OCI-M1 (cell line): ENCODE measurements at regions not wholly inside any gene's neighbourhood (a gene's known extent, or its start where the extent isn't known, plus 50 kb on each side); places are given as distances from the start of the nearest gene placed in this dataset.
"Not testable (repeated sequence)": the region's sequence is repeated elsewhere in the genome, so short reads cannot be mapped to it uniquely, and the experiment has no call there.

Experiments
- DNase-seq: peaks from one replicate; lab custom pipeline; 2025; lab: John Stamatoyannopoulos, UW

DNA sequence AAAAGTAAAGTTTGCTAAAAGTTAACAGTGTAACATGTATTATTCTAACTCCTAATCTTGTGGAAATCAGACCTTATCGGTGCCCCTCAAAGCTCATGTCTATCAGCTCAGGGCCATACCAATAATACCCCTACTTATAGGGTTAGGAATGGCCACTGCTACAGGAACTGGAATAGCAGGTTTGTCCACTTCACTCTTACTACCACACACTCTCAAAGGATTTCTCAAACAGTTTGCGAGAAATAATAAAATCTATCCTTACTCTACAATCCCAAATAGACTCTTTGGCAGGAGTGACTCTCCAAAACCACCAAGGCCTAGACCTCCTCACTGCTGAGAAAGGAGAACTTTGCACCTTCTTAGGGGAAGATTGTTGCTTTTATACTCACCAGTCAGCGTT, 1677.7 kb downstream of the OLFM4 start:
- no peak for DNase-seq

DNA sequence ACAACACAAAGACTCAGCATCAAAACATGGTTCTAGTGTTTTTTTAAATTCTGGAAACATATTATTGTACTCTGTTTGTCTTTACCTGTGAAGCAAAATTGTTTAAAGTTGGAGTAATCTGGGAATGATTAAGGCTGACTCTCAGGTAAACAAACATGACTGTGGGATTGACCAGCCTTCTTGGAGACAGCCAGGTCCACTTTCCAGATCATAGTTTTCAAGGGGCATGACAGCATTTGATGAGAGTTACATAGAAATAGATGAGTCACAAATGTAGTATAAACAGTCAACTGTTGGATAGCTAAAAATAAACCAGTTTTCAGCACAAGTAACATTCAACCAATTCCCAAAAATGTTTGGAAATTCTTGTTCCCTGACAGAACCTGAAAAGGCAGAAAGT, 1680.9 kb downstream of the OLFM4 start:
- no peak for DNase-seq

DNA sequence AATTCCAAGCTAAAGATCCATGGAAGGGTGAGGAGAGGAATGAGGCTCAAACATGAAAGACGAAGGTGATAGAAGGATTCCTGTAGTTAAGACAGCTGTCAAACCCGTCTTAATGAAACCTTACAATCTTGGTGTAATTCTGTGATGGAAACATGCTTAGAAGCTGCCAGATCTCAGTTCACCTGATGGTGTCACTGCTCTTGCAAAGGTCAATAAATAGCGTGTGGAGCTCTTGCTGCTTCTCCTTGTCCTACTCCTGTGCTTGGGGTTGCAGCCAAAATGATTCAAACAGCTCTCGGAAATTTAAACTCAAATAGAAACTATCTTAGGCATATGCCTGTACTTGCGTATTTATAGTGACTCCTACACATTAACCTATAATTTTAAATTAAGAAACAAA, 1705.0 kb downstream of the OLFM4 start:
- peak; percentile 88 for DNase-seq

DNA sequence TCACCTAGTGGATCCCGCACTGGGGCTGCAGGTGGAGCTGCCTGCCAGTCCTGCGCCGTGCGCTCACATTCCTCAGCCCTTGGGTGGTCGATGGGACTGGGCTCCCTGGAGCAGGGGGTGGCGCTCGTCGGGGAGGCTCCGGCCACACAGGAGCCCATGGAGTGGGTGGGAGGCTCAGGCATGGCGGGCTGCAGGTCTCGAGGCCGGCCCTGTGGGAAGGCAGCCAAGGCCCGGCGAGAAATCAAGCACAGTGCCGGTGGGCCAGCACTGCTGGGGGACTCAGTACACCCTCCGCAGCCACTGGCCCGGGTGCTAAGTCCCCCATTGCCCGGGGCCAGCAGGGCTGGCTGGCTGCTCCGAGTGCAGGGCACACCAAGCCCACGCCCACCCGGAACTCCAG, 1708.6 kb downstream of the OLFM4 start:
- DNase-seq = not testable (repeated sequence)

DNA sequence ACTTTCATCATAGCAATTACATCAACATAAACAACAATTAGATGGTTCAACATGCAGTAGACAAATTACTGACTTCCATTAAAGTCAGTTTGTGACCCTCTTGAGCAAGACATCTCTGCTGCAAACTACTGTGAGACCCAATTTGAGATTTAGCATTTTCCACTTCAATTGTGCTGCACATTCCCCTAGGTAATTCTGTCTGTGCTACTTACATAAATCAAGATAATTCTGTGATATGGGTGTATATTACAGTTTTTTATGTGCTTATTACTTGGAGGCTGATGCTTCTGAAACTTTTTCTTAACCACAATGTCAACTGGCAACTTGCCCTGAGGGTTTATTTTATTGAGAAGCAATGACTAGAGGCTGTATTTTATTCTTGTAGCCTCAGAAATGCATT, 1714.4 kb downstream of the OLFM4 start:
- DNase-seq = no peak

DNA sequence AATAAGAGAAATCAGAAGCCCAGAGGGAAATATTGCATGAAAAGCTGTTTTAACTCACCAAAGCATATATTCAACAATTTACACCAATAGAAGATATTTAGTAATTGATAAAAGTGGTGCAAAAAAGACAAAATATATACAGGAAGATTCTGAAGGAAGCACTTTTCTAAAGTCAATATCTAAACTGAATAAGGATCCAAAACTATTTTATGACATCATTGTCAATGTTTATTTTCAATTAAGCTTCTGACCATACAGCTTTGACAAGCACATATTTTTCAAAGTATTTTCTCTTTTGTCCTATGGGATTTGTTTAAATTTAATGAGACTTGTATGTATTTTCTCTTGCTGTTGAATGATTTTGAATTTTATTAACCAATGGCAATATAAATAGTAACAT, 1716.1 kb downstream of the OLFM4 start:
- no peak for DNase-seq

DNA sequence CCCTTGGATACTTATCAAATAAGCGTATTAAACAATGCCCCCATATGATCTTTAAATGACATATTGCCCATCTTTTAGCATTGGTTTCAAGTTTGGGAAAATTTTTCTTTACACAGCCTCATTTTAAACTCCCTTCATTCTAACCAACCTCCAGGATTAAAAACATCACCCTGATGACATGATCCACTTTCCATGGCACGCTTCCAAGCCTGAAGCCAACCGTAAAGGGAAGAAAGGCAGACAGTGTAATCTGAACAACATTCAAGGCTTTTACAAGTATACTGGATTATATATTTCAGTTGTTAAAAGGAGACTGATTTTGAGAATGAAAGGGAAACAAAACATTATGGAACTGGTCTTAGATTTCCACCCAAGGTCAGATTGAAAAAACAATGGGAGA, 1721.9 kb downstream of the OLFM4 start:
- no peak for DNase-seq

DNA sequence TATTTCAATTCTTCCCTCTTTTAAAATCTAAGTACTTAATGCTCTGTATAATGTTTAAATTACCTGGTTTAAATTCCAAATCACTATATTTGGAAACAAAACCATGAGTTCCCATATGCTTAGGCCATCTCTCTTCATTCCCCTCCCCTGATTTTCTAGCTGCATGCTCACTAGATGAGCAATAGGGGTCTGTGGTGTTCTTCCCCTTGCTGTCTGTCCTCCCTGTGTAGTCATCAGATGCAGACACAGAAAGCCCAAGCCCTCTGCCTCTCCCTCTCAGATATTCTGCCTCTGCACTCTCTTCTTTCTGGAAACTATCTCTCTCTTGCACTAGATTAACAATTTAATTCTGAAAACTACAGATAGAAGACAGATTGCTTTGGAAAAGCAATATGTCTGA, 1730.2 kb downstream of the OLFM4 start:
- no peak for DNase-seq

DNA sequence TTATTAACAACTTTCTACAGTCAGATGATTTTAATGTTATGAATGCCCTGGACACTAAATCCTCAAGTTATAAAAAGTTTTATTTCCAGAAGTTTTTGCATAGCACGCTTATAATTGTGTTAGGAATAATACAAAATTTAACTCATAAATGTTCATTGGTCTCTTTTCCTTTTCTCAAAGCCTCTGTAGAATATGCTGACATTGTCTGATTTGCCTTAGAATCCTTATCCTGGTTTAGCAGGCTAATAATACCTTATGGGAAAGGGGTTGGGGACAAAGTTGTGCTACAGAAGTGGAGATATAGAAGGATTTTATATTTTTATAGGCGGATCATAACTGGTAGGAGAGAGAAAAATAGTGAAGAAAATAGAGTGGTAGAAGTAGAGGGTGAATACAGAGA, 1739.6 kb downstream of the OLFM4 start:
- DNase-seq = no peak

DNA sequence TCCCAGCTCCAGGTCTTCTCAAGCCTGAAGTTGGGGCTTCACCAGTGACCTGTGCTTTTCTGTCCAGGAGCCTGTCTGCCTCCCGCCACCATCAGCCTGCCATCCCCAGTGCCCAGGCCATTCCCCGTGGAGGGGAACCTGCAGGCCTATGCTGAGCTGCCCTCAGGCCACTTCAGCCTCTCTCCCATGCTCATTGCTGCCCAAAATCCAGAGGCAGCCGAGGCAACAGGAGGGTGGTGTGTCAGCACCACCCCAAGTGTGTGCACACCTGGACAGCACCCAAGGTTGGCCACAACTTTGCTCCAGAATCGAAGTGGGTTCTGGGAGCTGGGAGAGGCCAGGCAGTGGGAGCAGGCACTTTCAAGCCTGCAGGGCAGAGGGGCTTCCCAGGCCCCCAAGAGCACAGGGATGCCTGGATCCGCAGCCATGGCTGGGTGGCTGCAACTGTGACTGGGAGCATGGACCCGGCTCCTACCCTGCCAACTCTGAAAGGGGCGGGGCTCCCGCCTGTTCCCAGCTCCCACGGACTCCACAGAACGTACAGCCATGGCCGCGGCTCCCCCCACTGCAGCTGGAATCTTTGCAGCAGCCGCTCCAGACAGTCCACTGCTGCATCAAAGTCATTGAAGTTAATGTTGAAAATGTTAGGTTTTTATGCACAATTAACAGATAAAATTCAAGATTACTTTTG, 1747.0 kb downstream of the OLFM4 start:
- no peak for DNase-seq

DNA sequence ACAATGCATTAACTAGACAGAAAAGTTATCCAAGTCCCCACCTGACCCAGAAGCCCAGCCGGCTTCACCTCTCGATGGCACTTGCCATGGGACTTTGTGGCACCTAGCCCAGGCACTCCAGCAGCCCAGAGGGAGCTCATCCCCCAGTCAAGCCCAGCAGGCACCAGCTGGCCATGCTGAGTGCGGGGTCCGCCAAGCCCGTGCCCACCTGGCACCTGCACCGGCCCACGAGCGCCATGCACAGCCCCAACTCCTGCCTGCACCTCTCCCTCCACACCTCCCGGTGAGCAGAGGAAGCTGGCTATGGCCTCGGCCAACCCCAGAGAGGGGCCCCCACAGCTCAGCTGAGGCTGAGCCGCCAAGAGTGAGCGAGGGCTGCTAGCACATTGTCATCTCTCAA, 1759.1 kb downstream of the OLFM4 start:
- no peak for DNase-seq

DNA sequence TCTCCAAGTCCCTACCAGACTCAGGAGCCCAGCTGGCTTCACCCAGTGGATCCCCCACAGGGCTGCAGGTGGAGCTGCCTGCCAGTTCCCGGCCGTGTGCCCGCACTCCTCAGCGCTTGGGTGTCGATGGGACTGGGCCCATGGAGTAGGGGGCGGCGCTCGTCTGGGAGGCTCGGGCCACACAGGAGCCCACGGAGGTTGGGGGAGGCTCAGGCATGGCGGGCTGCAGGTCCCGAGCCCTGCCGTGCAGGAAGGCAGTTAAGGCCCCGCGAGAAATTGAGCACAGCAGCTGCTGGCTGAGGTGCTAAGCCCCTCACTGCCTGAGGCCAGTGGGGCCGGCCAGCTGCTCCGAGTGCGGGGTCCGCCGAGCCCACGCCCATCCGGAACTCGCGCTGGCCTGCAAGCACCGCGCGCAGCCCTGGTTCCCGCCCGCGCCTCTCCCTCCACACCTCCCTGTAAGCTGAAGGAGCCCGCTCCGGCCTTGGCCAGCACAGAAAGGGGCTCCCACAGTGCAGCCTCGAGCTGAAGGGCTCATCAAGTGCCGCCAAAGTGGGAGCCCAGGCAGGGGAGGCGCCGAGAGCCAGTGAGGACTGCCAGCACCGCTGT, 1771.1 kb downstream of the OLFM4 start:
- no peak for DNase-seq

DNA sequence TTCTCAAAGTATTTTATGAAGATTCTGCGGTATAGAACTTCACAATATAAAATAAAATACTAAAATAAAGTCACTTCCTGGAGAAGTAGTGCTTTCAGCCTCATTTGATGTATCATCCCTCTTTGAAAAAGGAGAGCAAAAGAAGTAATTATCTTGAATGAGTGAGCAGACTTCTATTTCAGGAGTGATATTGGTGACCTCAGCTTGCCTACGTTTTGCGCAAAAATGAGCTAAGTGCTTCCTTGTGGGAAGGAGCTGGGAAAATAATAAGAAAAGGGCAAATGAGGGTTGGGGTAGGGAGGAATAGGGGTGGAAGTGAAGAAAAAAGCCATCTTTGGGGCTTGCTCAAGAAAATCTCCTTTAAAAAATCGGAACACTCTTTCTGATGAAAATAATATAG, 1773.6 kb downstream of the OLFM4 start:
- no peak for DNase-seq

DNA sequence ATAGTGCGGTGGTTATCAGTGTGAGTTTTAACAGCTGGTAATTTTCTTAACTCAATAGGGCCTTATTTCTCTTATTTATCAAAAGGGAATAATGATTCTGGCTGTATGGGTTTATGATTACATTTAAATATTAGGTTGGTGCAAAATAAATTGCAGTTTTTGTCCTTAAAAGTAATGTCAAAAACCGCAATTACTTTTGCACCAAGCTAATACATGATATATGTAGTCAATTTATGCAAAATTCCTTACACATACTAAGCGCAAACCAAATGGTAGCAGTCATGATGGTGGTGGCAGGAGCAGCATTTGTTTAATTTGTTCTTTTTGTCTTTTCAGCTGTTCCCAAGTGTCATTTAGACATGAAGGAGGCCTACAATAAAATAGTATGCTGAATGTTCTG, 1777.1 kb downstream of the OLFM4 start:
- no peak for DNase-seq

DNA sequence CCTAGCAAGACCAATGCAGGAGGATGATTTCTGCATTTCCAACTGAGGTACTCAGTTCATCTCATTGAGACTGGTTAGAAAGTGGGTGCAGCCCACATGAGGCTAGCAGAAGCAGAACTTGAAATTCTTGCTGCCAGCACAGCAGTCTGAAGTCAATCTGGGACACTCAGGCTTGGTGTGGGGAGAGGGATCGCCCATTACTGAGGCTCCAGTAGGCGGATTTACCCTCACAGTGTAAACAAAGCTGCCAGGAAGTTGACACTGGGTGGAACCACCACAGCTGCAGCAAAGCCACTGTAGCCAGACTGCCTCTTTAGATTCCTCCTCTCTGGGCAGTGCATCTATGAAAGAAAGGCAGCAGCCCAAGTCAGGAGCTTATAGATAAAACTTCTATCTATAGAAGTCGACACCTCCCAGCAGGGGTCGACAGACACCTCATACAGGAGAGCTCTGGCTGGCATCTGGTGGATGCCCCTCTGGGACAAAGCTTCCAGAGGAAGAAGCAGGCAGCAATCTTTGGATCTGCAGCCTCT, 1793.4 kb downstream of the OLFM4 start:
- peak; percentile 27 for DNase-seq

DNA sequence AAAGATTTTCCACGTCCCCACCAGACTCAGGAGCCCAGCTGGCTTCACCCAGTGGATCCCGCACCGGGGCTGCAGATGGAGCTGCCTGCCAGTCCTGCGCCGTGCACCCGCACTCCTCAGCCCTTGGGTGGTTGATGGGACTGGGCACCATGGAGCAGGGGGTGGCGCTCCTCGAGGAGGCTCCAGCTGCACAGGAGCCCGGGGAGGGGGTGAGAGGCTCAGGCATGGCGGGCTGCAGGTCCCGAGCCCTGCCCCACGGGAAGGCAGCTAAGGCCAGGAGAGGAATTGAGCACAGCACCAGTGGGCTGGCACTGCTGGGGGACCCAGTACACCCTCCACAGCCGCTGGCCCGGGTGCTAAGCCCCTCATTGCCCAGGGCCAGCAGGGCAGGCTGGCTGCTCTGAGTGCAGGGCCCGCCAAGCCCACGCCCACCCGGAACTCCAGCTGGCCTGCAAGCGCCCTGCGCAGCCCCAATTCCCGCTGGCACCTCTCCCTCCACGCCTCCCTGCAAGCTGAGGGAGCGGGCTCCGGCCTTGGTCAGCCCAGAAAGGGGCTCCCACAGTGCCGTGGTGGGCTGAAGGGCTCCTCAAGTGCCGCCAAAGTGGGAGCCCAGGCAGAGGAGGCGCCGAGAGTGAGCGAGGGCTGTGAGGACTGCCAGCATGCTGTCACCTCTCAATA, 1800.9 kb downstream of the OLFM4 start:
- DNase-seq = not testable (repeated sequence)

DNA sequence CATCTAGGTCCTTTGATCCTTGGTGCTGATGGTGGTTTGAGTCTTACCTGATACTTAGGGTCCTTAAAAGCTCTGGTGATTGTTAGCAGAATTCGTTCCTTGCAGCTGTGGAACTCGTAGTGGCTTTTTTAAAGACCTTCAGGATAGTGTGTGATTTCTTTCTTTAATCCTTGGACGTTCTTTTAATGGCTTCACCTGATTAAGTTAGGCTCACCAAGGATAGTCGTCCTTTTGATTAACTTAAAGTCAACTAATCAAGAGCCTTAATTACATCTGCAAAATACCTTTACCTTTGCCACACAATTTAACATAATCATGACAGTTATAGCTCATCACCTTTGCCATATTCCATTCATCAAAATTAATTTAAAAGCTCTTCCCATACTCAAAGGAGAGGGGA, 1807.7 kb downstream of the OLFM4 start:
- DNase-seq = no peak

DNA sequence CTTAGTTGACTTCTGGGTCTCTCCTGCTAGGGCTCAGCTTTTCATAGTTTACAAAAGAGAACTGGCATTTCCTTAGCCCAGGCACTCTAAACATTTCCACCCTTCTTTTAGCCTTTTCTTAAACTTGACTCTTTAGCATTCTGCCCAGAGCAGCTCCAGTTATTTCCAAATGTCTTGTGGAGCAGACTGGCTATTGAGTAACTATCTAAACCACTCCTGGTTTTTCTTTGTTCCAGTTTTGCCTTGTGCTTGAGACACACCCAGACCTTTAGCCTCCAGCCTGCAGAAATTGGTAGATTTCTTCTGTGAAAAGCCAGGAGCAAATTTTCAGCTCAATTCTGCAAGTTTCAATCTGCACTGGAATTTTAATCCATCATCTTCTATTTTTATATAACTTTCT, 1813.1 kb downstream of the OLFM4 start:
- no peak for DNase-seq

DNA sequence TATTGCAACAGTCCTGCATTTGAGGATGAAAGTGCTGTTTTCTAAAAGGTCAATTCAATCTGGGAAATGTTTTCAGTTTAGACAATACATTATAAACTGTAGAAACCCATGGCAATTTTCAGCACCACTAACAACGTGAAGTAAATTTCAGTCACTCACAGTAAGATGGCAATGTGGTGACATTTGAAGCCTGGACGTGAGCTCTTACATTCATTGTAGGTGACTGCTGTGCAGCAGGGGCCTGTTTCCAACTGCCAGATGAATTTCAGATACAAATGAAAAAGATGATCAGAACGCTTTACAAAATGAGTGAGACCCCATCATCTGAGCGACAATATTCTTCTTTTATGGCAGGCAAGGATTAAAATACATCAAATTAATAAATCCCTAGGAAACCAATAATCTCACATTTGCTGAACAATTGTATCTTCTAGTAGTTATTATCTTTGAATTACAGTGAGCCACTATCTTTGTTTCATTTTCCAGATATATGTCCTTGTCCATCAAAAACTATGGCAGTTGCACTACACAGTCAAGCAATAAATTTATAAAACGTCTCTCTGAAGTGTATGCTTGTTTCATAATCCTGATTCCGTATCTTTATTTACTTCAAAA, 1816.8 kb downstream of the OLFM4 start:
- DNase-seq = peak; percentile 10

DNA sequence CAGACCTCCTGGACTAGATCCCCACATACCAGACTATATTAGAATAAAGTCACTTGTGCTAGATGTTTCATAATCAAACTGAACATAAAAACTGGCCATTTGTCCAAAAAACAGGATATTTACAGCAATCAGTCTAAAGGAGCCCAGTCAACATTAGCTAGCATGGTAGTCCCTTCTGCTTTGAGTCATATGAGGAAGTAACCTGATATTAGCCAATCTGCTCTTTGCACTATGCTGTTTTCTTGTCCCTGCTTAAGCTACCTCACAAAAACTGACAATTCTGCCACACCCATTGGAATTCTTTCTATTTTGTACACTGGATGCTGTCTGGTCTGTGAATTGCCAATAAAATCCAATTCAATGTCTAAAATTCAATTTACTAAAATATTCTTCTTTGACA, 1824.2 kb downstream of the OLFM4 start:
- peak; percentile 52 for DNase-seq

DNA sequence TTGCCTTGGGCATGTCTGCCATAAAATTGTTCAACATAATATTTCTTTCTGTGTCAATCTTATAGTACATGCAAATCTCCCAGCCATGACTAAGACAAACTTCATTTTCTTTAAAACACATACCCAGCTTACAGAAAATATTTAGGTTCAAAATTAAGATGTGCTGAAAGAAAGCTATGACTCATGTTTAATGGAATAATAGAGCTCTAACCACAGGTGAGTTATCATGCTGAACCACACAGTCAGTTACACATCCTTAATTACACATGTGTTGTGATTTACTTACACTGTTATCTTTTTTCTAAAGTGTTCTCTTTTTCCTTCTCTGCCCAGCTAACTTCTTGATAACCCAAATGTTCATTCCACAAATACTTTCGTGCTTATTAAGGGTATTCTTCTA, 1831.2 kb downstream of the OLFM4 start:
- DNase-seq = peak; percentile 15

DNA sequence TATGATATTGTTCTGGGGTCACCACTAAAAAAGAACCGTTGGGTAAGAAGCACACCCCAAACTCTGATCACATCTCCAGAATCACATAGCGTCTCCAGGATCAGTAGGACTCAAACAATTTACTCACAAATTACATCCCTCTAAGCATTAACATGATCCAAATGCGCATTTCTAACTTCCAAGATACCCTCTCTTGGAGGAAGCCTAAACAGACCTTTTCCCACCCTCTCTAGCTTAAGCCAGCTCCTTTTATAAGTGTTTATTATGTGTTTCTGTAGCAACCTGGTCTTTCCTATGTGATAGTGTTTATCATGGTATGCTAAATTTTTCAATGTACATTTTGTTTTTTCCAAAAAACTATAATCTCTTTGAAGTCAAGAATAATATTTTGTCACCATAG, 1846.5 kb downstream of the OLFM4 start:
- DNase-seq = no peak

DNA sequence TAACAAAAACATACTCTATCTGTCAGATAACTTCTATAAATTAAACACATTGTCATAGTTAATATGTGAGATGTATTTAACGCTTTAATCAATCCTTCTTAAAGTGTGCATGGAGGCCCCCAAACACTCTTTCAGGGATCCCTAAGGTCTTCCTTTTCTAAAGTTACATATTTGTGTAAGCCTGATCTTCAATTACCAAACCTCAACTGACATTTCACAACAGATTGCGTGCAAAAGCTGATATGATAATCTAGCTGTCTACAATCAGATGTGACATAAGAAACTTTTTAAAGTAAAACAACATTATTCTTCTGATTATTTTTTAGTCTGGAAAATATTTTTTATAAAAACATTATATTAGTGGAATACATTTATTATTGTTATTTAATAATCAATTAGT, 1850.4 kb downstream of the OLFM4 start:
- DNase-seq = peak; percentile 50
